Memory B cell (primary cell): ENCODE measurements at regions not wholly inside any gene's neighbourhood (a gene's known extent, or its start where the extent isn't known, plus 50 kb on each side); places are given as distances from the start of the nearest gene placed in this dataset.

Experiments used
- ATAC-seq: fragments of 150-1000 bp; cut with Tn5 transposase; 2 replicates; pipeline ENCODE4 v1.10.0; 2021; ENCODE audit warnings: low read depth, mild to moderate bottlenecking, moderate library complexity
- DNase-seq, 2 donors: peaks; one replicate each; pipeline ENCODE4 v3.0.0; 2022; ENCODE audit warnings: low spot score in 2 of 2
- H3K27ac Mint-ChIP-seq: one replicate; pipeline ENCODE4 v1.8.0; 2022; ENCODE audit warnings: mild to moderate bottlenecking, moderate library complexity, mixed read lengths
- H3K27me3 Mint-ChIP-seq: one replicate; pipeline ENCODE4 v1.8.0; 2022; ENCODE audit warnings: mixed read lengths
- H3K36me3 Mint-ChIP-seq: one replicate; pipeline ENCODE4 v1.8.0; 2022; ENCODE audit warnings: mild to moderate bottlenecking, mixed read lengths
- H3K4me1 Mint-ChIP-seq: one replicate; pipeline ENCODE4 v1.8.0; 2022; ENCODE audit warnings: mixed read lengths
- H3K4me3 Mint-ChIP-seq: one replicate; pipeline ENCODE4 v1.8.0; 2022; ENCODE audit warnings: mild to moderate bottlenecking, moderate library complexity, mixed read lengths
- H3K9me3 Mint-ChIP-seq: one replicate; pipeline ENCODE4 v1.8.0; 2022; ENCODE audit warnings: mixed read lengths

- DNase-seq, result no peak
- H3K27ac Mint-ChIP-seq, result no peak overlapping the region
- ATAC-seq, result no peak
- no peaks in the 10 kb centered on the region for H3K27me3 Mint-ChIP-seq
- no peaks in the 10 kb centered on the region for H3K4me1 Mint-ChIP-seq
- H3K36me3 Mint-ChIP-seq, result no peaks in the 10 kb centered on the region
- H3K4me3 Mint-ChIP-seq, result no peak overlapping the region
- peaks cover 5% of the 10 kb centered on the region for H3K9me3 Mint-ChIP-seq
These were observed 662.5 kb downstream of the LUZP2 start for GRCh38 chr11:25159341-25159740.

GRCh38 chr11:25163421-25163820, 666.6 kb downstream of the LUZP2 start:
- no peak overlapping the region for H3K4me3 Mint-ChIP-seq
- peaks cover 6% of the 10 kb centered on the region for H3K9me3 Mint-ChIP-seq
- no peak overlapping the region for H3K27ac Mint-ChIP-seq
- ATAC-seq (no peak), DNase-seq (no peak)
- H3K36me3 Mint-ChIP-seq, result no peaks in the 10 kb centered on the region
- H3K27me3 Mint-ChIP-seq, result no peaks in the 10 kb centered on the region
- H3K4me1 Mint-ChIP-seq, result no peaks in the 10 kb centered on the region

- H3K36me3 Mint-ChIP-seq, result no peaks in the 10 kb centered on the region
- no peaks in the 10 kb centered on the region for H3K4me1 Mint-ChIP-seq
- H3K9me3 Mint-ChIP-seq, result peaks cover 3% of the 10 kb centered on the region
- H3K27ac Mint-ChIP-seq, result no peak overlapping the region
- H3K27me3 Mint-ChIP-seq, result no peaks in the 10 kb centered on the region
- ATAC-seq (no peak), DNase-seq (no peak)
- H3K4me3 Mint-ChIP-seq, result no peak overlapping the region
These were observed 683.3 kb downstream of the LUZP2 start for GRCh38 chr11:25180187-25180586.

GRCh38 chr11:25183411-25183810, 686.6 kb downstream of the LUZP2 start:
- Mint-ChIP-seq H3K36me3 (no peaks in the 10 kb centered on the region), H3K9me3 (peaks cover 1% of the 10 kb centered on the region), H3K27me3 (no peaks in the 10 kb centered on the region), H3K4me3 (no peak overlapping the region), H3K4me1 (no peaks in the 10 kb centered on the region), H3K27ac (no peak overlapping the region)
- ATAC-seq (no peak), DNase-seq (no peak)

GRCh38 chr11:25197515-25197914, 700.7 kb downstream of the LUZP2 start:
- ATAC-seq, result no peak
- DNase-seq, result no peak
- H3K4me1 Mint-ChIP-seq, result no peaks in the 10 kb centered on the region
- no peaks in the 10 kb centered on the region for H3K27me3 Mint-ChIP-seq
- no peak overlapping the region for H3K4me3 Mint-ChIP-seq
- H3K9me3 Mint-ChIP-seq, result peaks cover 10% of the 10 kb centered on the region
- H3K27ac Mint-ChIP-seq, result no peak overlapping the region
- H3K36me3 Mint-ChIP-seq, result no peaks in the 10 kb centered on the region

- no peak overlapping the region for H3K4me3 Mint-ChIP-seq
These were observed 701.9 kb downstream of the LUZP2 start for GRCh38 chr11:25198704-25199103.

GRCh38 chr11:25200925-25201324, 704.1 kb downstream of the LUZP2 start:
- DNase-seq (no peak), ATAC-seq (no peak)
- H3K36me3 Mint-ChIP-seq, result no peaks in the 10 kb centered on the region
- H3K9me3 Mint-ChIP-seq, result peaks cover 12% of the 10 kb centered on the region
- H3K4me3 Mint-ChIP-seq, result no peak overlapping the region
- no peaks in the 10 kb centered on the region for H3K27me3 Mint-ChIP-seq
- H3K27ac Mint-ChIP-seq, result no peak overlapping the region
- no peaks in the 10 kb centered on the region for H3K4me1 Mint-ChIP-seq

More at GRCh38 chr11:25198704-25199103, 701.9 kb downstream of the LUZP2 start:
- Mint-ChIP-seq H3K27me3 (no peaks in the 10 kb centered on the region), H3K27ac (no peak overlapping the region), H3K9me3 (peaks cover 10% of the 10 kb centered on the region), H3K4me1 (no peaks in the 10 kb centered on the region), H3K36me3 (no peaks in the 10 kb centered on the region)
- no peak for ATAC-seq
- no peak for DNase-seq

GRCh38 chr11:25206762-25207161, 709.9 kb downstream of the LUZP2 start:
- ATAC-seq, result no peak
- Mint-ChIP-seq H3K4me1 (no peaks in the 10 kb centered on the region), H3K9me3 (peaks cover 9% of the 10 kb centered on the region), H3K27me3 (no peaks in the 10 kb centered on the region), H3K4me3 (no peak overlapping the region), H3K27ac (no peak overlapping the region), H3K36me3 (no peaks in the 10 kb centered on the region)
- DNase-seq, result no peak

GRCh38 chr11:25211635-25212254, 714.9 kb downstream of the LUZP2 start:
- ATAC-seq (no peak), DNase-seq (no peak)
- Mint-ChIP-seq H3K4me1 (no peaks in the 10 kb centered on the region), H3K9me3 (peaks cover 9% of the 10 kb centered on the region), H3K27me3 (no peaks in the 10 kb centered on the region), H3K27ac (no peak overlapping the region), H3K4me3 (no peak overlapping the region), H3K36me3 (no peaks in the 10 kb centered on the region)

GRCh38 chr11:25214535-25215176, 717.8 kb downstream of the LUZP2 start:
- DNase-seq (no peak), ATAC-seq (no peak)
- Mint-ChIP-seq H3K36me3 (no peaks in the 10 kb centered on the region), H3K9me3 (peaks cover 5% of the 10 kb centered on the region), H3K27ac (no peak overlapping the region), H3K27me3 (no peaks in the 10 kb centered on the region), H3K4me3 (no peak overlapping the region), H3K4me1 (no peaks in the 10 kb centered on the region)

GRCh38 chr11:25218036-25218435, 721.2 kb downstream of the LUZP2 start:
- peaks cover 6% of the 10 kb centered on the region for H3K9me3 Mint-ChIP-seq
- H3K4me3 Mint-ChIP-seq, result no peak overlapping the region
- H3K27ac Mint-ChIP-seq, result no peak overlapping the region
- DNase-seq, result no peak
- no peak for ATAC-seq
- no peaks in the 10 kb centered on the region for H3K27me3 Mint-ChIP-seq
- no peaks in the 10 kb centered on the region for H3K36me3 Mint-ChIP-seq
- H3K4me1 Mint-ChIP-seq, result no peaks in the 10 kb centered on the region

- DNase-seq (no peak), ATAC-seq (no peak)
- Mint-ChIP-seq H3K4me3 (no peak overlapping the region), H3K4me1 (no peaks in the 10 kb centered on the region), H3K36me3 (no peaks in the 10 kb centered on the region), H3K9me3 (peaks cover 2% of the 10 kb centered on the region), H3K27me3 (no peaks in the 10 kb centered on the region), H3K27ac (no peak overlapping the region)
These were observed 728.2 kb downstream of the LUZP2 start for GRCh38 chr11:25225078-25225477.

- Mint-ChIP-seq H3K27me3 (no peaks in the 10 kb centered on the region), H3K36me3 (no peaks in the 10 kb centered on the region), H3K4me3 (no peak overlapping the region), H3K4me1 (no peaks in the 10 kb centered on the region), H3K9me3 (peaks cover 5% of the 10 kb centered on the region), H3K27ac (no peak overlapping the region)
- DNase-seq (no peak), ATAC-seq (no peak)
These were observed 746.1 kb downstream of the LUZP2 start for GRCh38 chr11:25242928-25243327.

- no peak for ATAC-seq
- peaks cover 5% of the 10 kb centered on the region for H3K9me3 Mint-ChIP-seq
- no peak overlapping the region for H3K27ac Mint-ChIP-seq
- H3K4me3 Mint-ChIP-seq, result no peak overlapping the region
- no peaks in the 10 kb centered on the region for H3K27me3 Mint-ChIP-seq
- no peaks in the 10 kb centered on the region for H3K4me1 Mint-ChIP-seq
- DNase-seq, result no peak
- H3K36me3 Mint-ChIP-seq, result no peaks in the 10 kb centered on the region
These were observed 747.3 kb downstream of the LUZP2 start for GRCh38 chr11:25244126-25244525.

GRCh38 chr11:25247336-25247735, 750.5 kb downstream of the LUZP2 start:
- Mint-ChIP-seq H3K4me1 (no peaks in the 10 kb centered on the region), H3K36me3 (no peaks in the 10 kb centered on the region), H3K27ac (no peak overlapping the region), H3K27me3 (no peaks in the 10 kb centered on the region), H3K9me3 (peaks cover 3% of the 10 kb centered on the region), H3K4me3 (no peak overlapping the region)
- DNase-seq, result no peak
- ATAC-seq, result no peak
